ENCODE measurements at regions not wholly inside any gene's neighbourhood (a gene's known extent, or its start where the extent isn't known, plus 50 kb on each side); places are given as distances from the start of the nearest gene placed in this dataset.

DNA sequence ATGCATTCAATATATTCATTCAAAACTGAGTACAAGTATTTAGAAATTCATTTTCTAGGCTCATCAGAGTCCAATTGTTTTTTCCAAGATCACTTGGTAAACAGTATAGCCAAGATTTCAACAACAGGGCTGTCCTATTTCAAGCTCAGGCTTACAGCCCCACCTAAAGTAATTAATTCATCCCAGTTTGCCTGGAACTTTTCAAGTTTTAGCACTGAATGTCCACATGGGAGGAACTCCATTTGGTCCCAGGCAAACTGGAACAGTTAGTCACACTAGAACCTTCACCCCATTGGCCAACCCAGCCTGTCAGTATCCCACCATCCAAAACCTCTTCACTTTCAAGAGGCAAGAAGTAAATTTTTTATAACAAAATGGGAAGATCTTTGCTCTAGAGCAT lies 210.9 kb downstream of the DPY19L2 start:
- TF ChIP-seq, protein P1, sequence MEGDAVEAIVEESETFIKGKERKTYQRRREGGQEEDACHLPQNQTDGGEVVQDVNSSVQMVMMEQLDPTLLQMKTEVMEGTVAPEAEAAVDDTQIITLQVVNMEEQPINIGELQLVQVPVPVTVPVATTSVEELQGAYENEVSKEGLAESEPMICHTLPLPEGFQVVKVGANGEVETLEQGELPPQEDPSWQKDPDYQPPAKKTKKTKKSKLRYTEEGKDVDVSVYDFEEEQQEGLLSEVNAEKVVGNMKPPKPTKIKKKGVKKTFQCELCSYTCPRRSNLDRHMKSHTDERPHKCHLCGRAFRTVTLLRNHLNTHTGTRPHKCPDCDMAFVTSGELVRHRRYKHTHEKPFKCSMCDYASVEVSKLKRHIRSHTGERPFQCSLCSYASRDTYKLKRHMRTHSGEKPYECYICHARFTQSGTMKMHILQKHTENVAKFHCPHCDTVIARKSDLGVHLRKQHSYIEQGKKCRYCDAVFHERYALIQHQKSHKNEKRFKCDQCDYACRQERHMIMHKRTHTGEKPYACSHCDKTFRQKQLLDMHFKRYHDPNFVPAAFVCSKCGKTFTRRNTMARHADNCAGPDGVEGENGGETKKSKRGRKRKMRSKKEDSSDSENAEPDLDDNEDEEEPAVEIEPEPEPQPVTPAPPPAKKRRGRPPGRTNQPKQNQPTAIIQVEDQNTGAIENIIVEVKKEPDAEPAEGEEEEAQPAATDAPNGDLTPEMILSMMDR (IDR thresholded peaks at IDR 0.05), result no peak
- no peak for TF ChIP-seq POLR2A (IDR thresholded peaks at IDR 0.05)
